ENCODE measurements at regions not wholly inside any gene's neighbourhood (a gene's known extent, or its start where the extent isn't known, plus 50 kb on each side); places are given as distances from the start of the nearest gene placed in this dataset.

- no peak for DNase-seq (ENCODE audit: low read depth)
These were observed 746.5 kb downstream of the USP25 start for GRCh38 chr21:16476056-16476825.

- no peak for DNase-seq (ENCODE audit: low read depth)
These were observed 758.3 kb downstream of the USP25 start for GRCh38 chr21:16488042-16488441.

DNA sequence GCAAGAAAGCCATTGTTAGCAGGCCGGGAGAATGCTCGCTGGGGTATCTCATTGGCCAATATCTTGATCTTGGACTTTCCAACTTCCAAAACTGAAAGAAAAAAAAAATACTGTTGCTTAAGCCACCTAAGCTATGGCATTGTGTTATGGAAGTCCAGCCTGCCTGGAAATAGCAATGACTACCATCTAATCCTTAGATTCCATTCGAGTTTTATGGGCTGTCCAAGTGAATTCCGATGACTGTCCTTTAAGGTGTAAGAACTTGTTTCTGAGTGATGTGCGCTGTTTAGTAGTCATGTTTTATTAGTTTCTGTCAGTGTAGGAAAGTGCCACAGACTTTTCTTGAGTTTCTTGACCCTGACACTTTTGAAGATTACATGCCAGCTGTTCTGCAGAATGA lies 762.6 kb downstream of the USP25 start:
- no peak for DNase-seq (ENCODE audit: low read depth)

- DNase-seq (ENCODE audit: low read depth): no peak
These were observed 763.1 kb downstream of the USP25 start for GRCh38 chr21:16492892-16493291.

- no peak for DNase-seq (ENCODE audit: low read depth)
These were observed 766.8 kb downstream of the USP25 start for GRCh38 chr21:16496609-16497008.

GRCh38 chr21:16500271-16500670 lies 770.5 kb downstream of the USP25 start:
- DNase-seq (ENCODE audit: low read depth): no peak

- DNase-seq (ENCODE audit: low read depth): no peak
These were observed 772.5 kb downstream of the USP25 start for GRCh38 chr21:16502273-16502672.

DNA sequence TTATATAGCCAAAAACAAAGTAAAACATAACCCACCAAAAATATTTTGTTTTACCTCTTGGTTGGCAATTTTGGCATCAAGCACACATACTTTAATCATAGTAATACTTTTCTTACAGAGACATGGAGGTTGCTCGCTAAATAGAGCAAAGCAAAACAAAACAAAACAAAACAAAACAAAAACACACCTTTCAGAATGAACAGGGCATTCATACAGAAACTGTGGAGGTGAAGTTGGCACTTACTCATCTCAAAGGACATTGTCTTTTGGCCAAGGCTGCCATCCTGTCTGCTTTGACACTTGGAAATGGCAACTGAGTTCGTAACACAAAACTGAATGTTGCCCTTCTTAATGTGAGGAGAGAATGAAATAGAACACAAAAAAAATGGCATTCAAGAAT lies 773.1 kb downstream of the USP25 start:
- DNase-seq (ENCODE audit: low read depth): no peak

DNA sequence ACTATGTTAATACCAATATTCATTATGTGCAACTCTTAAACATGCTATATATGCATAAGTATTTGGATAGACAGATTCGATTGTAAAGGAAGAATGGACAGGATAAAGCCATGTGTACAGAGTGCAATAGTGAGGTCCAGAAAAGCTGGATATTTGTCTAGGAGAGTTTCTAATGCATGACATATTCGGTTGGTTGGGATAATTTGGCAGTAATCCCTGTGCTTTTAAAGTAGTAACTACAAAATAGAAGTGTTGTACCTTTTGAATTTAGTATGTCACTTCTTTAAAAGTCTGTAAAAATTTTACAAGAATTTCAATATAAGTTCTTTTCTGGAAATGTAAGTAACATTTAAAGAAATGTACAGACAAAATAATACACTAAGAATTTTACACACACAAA lies 774.5 kb downstream of the USP25 start:
- no peak for DNase-seq (ENCODE audit: low read depth)

- no peak for DNase-seq (ENCODE audit: low read depth)
These were observed 775.0 kb downstream of the USP25 start for GRCh38 chr21:16504766-16505165.

- peak; percentile 10 for DNase-seq (ENCODE audit: low read depth)
These were observed 779.7 kb downstream of the USP25 start for GRCh38 chr21:16509476-16509875.

- DNase-seq (ENCODE audit: low read depth): no peak
These were observed 784.5 kb downstream of the USP25 start for GRCh38 chr21:16514316-16514715.

DNA sequence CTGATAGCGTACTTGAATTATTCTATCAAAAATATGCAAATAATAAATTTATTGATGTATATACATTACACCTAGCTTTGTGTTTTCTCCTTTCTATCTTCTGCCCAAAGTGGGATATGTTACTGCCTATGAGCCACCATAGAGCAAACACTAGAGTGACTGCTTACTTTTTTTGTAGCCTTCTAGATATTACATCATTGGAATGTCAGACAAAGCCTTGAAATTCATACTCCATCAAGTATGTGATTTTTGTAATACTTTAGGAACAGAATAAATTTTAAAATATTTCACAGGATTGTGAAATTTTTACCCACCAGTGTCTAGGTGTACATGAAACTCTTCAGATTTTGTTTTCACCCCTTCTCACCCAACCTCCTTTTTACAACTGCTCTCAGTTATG lies 787.6 kb downstream of the USP25 start:
- DNase-seq (ENCODE audit: low read depth): no peak

DNA sequence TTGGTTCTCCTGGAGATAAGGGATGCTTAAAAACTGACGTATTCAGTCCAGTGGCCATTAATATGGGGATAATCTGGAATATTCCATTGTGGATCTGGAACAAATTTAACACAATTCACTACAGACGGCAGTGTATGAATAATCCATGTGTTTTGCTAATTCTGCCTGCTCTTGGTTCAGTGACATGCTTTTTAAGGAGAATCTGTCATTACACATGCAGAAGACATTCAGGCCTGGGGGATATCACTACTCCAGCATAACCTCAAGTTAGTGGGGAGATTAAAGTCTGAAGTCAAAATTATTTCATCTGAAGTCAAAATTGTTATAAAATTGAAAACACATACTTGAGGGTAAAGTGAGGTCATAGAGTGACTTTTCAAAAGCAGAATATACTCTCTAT lies 789.3 kb downstream of the USP25 start:
- DNase-seq (ENCODE audit: low read depth): no peak

DNA sequence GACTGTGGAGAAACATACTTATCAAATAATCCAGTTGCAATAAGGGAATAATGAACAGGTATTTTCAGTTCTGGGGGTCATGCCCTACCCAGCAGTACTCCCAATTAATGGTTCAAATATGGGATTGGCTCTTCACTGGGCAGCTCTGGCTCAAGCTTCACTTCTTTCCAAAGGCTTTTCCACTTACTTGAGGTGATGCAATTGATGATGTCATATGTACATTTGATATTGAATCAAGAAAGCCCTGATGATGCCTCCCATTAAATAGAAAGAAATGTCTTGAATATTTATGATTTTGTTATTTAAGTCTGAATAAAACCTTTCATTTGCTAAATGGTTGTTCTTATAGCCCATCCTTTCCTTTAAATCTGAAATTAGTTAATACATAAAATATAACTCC lies 789.9 kb downstream of the USP25 start:
- no peak for DNase-seq (ENCODE audit: low read depth)

GRCh38 chr21:16522548-16522947 lies 792.8 kb downstream of the USP25 start:
- DNase-seq (ENCODE audit: low read depth): no peak

DNA sequence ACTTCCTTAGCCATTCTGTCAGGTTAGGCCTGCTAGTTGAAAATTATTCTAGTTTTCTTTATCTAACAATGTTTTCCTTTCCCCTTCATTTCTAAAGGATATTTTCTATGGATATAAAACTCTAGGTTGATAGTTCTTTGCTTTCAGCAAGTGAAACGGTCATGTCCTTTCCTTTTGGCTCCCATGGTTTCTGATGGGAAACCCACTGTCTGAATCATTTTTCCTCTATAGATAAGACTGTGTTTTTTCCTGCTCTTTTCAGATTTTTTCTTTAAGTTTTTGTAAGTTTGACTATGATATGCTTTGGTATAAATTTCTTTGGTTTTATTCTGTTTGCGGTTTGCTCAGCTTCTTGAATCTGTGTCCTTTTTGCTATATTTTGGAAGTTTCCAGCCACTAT lies 800.9 kb downstream of the USP25 start:
- DNase-seq (ENCODE audit: low read depth): no peak

DNA sequence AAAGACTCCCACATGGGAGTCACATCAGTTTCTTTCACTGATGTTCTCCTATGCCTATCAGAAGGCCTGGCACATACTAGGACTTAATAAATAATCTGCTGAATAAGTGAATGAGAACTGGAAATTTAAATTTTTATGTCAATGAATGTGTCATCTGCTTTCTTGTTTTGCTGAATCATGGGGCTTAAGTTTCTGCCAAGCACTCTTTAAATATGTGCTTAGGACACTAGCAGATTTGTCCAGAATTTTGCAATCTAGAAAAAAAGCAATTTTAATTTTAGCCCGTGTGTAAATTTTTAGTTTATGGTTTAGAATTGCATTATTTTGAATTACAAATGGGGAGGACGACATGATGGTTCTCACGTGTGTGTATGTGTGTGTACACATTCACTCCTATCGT lies 803.1 kb downstream of the USP25 start:
- DNase-seq (ENCODE audit: low read depth): no peak

DNA sequence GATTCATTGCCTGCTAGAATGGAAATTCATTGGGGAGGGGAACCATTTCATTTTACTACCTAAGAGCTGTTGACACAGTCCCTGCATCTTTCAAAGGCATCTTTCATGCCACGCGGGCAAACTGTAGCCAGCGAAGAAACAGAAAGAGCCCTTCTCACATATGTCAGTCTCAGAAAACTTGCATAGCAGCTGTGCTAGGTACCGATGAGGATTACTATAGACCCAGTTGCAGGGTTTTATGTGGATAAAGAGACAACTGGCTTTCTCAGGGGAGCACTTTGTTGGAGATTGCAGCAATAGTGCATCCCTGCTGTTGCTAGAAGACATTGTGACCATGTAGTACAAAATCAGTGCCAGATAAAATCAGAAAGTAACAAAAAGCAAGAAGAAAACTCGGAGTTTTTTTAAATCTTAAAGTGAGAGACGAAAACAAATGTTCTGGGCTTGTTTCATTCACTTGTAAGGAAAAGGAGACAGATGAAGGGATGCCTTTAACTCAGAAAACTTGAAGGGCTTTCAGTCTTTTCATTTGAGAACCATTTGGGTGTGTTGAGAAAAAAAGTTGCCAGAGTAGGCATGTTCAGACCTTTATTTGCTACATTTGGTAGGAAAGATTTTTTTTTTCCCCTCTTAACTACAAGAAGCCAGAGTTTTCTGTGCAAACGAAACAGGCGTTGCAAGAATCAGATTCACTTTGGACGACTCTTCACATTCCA lies 804.1 kb downstream of the USP25 start:
- DNase-seq (ENCODE audit: low read depth): no peak

- peak; percentile 16 for DNase-seq (ENCODE audit: low read depth)
These were observed 804.8 kb downstream of the USP25 start for GRCh38 chr21:16534408-16535101.

- DNase-seq (ENCODE audit: low read depth): peak; percentile 43
These were observed 805.3 kb downstream of the USP25 start for GRCh38 chr21:16535102-16535422.

- no peak for DNase-seq (ENCODE audit: low read depth)
These were observed 805.8 kb downstream of the USP25 start for GRCh38 chr21:16535626-16536025.

- no peak for DNase-seq (ENCODE audit: low read depth)
These were observed 806.4 kb downstream of the USP25 start for GRCh38 chr21:16536140-16536539.
